Medulla oblongata (tissue), 1 donor: ENCODE measurements at regions not wholly inside any gene's neighbourhood (a gene's known extent, or its start where the extent isn't known, plus 50 kb on each side); places are given as distances from the start of the nearest gene placed in this dataset.
"Not testable (repeated sequence)": the region's sequence is repeated elsewhere in the genome, so short reads cannot be mapped to it uniquely, and the experiment has no call there.

ENCODE experiments used
- DNase-seq: peaks from one replicate; pipeline ENCODE4 v3.0.0-alpha.2; 2015; ENCODE audit errors: extremely low spot score

DNA sequence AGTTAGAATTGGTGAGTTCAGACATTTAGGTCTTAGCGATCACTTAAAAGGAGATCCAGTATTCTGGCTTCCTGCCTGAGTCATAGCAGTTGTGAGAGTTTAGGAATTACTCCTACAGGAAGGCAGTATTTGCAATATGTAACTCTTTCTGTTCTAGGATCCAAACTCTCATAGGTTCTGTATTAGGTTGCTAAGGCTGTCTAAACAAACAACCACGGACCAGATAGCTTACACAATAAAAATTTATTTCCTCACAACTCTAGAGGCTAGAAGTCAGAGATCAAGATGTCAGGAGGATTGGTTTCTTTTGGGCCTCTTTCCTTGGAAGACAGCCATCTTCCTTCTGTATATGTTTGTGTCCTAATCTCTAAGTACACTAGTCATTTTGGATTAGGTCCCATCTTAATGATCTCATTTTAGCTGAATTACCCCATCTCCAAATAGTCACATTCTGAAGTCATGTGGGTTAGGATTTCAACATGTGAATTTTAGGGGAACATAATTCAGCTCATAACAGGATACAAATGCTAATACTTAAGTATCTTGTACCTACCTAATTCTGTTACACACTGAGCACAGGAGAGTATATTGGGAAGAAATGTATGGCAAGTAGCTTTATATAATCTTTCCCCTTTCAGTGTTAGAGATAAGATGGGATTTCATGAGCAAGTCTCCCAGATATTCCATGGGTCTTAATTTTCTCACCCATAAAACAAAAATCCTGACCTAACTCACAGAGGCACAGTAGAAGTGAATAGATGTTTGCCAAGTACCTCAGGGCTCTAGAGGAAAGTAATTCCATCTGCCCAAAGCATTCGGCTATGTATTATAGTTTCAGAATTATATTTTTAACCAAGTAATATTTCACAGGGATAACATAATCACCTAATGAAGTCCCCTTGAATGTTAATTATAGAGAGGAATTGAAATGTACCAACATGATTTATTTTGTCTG, 144.4 kb downstream of the PTBP2 start:
- no peak for DNase-seq

DNA sequence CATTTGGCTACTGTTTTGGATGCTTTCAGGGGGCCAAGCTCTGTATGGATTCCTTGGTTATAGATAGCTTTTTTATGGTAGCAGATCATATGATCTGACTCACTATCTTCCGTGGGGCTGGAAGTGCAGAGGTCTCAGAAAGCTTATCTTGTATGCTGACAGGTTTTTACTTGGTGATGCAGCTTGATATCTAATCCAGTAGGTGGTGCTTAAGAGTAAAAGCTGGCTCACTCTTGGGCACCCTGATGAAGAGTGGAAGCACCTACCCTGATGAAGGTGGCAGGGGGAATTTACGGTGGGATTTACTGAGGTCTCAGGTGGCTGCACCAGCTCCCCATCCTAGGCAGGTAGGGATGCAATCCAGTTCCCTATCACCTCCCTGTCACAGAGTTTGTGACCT, 151.2 kb downstream of the PTBP2 start:
- DNase-seq = no peak

DNA sequence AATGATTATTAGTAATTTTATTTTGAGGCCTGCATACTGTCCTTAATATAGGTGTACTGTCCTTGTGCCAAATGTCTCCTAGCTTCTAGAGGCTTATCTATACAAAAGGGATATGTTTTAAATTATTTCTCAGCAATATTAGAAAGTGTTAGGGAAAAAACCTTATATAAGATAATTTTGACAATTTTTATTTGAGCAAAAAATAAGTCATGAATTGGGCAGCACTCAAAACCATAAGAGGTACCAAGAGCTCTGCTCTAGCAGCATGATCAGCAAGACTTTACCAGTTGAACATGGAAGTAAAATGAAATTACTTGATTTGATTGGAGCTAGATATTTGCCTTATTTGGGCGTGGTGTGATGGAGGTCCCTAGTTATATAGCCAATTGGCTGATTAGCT, 157.1 kb downstream of the PTBP2 start:
- DNase-seq = no peak

DNA sequence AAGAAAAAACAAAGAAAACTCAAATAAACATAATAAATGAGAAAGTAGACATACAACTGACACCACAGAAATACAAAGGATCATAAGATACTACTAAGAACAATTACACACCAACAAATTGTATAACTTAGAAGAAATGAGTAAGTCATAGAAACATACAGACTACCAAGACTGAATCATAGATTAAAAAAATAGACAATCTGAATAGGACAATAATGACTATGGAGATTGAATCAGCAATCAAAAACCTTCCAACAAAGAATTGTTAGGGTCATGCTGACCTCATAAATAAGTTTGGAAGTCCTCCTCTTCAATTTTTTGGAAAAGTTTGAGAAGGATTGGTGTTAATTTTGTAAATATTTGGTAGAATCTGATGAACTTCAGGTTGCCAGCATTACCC, 159.0 kb downstream of the PTBP2 start:
- no peak for DNase-seq

DNA sequence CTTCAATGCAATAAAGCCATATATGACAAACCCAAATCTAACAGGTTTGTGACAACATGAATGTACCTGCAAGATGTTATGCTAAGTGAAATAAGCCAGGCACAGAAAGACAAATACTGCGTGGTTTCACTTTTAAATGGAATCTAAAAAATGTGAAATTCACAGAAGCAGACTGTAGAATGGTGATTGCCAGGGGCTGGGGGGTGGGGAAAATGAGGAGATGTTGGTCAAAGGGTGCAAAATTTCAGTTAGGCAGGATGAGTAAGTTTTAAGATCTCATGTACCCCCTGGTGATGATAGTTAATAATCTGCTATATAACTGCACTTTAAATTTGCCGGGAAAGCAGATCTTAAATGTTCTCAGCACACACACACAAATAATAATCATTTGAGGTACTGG, 160.5 kb downstream of the PTBP2 start:
- DNase-seq = no peak

DNA sequence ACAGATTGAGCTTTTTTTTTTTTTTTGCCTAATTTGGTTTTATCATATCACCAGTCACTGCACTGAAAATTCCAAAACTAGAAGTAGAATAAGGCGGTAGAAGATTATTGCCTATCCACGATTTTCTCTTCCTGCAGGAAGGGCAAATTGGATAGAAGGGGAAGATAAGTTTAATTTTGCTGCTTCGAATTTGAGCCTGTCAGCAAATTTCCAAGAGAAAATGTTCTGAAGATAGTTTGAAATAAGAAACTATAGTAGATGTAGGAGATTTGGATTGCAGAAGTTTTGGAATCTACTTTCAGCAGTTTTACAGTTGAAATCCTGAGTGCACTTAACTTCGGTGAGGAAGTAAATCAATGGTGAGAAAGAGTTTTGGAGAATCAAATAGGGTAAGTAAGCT, 164.9 kb downstream of the PTBP2 start:
- no peak for DNase-seq

DNA sequence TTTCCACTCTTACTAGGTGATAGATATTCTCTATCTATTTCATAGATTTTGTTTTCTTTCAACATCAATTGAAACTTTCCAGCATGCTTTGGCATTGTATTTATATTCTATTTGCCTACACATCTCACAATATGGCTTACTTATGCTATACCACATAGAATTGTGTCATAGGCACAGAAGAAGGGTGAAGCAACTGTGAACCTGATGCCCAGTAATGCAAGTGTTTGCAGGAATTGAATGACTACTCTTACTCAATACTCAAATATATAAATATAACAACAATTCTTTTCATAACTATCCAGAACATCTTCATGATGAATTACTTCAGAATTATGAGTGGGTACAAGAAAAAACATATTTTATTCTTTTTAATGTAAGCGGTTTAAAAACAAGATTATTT, 165.9 kb downstream of the PTBP2 start:
- no peak for DNase-seq

DNA sequence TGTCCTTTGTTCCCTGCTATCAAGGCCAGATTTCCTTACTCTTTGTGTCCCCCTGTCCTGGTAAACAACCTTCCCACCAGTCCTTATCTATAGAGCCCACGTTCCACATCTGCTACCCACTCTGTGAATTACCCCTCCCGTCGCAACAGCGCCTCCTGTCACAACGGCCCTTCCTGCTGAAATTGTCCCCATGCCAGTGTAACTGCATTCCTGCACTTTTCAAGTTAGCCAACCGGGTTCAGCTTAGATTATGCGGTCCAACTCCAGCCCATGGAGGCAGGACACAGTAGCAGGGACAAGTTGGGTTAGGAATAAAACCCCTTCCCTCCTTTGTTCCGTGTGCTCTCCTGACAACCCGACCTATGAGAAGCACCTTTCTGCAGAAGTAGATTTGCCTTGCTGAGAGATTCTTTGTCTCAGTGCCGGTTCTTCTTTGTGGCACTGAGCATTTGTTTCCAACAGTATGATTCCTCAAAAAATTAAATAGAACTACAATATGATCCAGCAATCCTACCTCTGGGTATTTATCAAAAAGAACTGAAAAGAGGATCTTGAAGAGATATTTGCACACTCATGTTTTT, 180.3 kb downstream of the PTBP2 start:
- DNase-seq = no peak

DNA sequence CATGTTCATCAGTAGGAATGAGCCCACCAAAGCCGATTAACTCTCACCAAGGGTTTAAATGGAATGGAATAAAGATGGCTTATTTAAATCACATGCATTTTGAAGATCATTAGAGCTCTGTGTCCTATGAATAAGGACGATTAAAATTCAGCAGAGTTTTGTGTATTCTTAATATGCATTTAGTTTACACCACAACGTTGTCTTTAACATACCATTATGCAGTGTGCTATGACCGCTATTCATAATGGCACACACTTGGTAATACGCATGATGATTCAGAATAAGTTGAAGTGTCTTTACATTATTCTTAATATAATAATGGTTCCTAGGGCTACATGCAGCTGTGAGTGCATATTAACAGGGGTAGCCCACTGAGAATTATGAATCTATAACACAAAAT, 190.7 kb downstream of the PTBP2 start:
- DNase-seq = no peak

DNA sequence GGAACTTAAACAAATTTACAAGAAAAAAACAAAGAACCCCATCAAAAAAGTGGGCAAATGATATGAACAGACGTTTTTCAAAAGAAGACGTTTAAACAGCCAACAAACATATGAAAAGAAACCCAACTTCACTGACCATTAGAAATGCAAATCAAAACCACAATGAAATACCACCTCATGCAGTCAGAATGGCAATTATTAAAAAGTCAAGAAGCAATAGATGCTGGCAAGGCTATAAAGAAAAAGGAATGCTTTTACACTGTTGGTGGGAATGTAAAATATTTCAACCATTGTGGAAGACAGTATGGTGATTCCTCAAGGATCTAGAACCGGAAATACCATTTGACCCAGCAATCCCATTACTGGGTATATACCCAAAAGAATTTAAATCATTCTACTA, 194.1 kb downstream of the PTBP2 start:
- DNase-seq = not testable (repeated sequence)

DNA sequence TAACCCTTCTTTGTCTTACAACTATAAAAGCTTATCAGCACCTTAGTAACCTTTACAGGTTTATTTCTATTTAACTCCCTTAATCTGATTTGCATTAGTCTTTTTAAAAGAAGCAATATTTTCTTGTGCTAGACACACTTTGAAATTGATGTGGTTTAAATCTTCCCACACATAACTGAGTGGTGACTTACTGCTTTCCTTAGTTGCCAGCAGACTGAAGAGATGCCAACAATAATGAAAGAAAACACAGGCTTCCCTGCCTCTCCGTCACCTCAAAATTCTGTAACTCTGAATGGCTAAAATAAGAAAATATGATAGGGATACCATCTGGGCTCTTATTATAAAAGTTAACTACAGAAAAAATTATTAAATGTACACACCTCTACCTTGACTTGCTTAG, 196.8 kb downstream of the PTBP2 start:
- no peak for DNase-seq

DNA sequence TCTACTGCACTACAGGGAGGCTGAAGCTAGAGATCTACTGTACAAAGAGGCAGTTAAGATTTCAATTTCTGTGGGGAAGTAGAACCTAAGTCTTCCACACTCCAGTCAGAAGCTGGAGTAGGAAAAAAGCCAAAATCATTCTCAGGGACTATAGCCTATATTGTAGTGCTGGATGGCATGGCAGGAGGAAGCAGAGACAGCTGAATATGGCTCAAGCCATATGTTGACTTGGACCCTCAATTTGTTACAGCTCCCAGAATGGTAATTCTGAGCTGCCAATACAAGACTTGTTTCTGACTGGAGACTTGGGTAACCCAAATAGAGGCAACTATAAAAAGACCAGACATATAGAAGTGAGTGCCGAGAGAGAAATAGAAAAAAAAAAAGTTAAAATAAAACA, 200.6 kb downstream of the PTBP2 start:
- no peak for DNase-seq

DNA sequence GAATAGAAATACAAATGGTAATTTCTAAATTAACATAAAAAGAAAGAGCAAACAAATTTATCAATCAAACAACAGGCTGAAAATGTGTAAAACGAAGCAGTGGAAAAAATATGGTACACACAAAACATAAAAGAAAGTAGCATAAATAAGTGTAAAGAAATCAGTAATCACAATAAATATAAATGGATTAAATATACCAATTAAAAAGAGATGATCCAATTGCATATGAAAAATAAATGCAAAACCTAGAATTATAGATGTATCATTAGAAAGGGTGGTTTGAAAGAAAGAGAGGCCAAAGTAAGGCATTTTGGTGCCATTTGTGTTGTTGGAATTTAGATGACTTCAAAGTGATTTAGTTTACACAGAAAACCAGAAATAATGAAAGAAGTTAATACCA, 202.2 kb downstream of the PTBP2 start:
- DNase-seq = no peak

DNA sequence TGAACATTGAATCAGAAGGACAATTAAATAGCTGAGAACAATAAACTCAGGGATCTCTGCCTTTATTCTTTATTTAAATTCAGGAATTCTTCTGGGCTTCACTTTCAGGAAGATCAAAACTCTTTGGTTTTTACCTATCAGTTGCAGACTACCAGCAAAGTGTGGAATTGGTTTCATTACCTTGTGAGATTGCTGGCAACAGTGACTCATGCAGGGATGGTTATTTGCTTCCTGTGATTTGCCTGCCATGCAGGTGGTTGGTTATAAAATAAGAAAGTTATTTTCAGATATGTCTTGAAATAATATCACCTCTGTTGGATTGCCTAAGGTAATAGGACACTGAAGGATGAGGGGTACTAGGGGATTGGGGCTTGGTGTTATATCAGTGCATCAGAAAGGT, 204.6 kb downstream of the PTBP2 start:
- no peak for DNase-seq

DNA sequence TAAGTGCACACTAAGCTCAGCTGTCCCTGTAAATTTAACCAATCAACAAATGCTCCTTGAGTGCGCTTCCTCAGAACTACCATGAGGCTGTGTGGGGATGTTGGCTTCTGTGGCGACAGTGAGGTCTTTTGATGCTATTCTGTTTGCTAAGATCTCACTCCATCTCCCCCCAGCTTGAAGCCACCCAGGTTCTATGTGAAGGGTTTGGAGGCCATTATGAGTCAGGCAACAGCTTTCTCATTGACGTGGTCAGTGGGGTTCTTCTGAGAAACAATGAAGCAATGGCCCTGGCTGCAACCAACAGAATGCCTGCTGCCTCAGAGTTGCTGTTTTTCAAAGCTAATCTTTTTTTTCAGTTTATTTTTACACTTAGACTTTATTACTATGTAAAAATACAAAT, 205.5 kb downstream of the PTBP2 start:
- no peak for DNase-seq

DNA sequence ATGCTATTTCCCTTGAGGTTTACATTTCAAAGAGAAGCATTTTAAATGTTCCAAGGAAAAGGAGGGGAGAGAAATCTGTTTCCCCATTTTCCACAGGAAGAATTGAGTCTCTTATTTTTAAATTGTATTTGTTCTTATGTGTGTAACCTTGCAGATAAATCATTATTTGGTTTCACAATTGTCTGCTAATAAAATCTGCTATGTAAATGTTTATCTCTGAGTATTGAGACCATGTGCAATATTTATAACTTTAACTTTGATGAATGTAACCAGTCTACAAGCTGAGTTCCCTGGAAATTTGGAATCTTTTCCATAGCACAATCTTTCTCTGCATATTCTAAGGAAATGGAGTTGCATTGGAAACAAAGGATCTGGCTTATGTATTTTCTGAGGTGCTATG, 209.6 kb downstream of the PTBP2 start:
- DNase-seq = no peak

DNA sequence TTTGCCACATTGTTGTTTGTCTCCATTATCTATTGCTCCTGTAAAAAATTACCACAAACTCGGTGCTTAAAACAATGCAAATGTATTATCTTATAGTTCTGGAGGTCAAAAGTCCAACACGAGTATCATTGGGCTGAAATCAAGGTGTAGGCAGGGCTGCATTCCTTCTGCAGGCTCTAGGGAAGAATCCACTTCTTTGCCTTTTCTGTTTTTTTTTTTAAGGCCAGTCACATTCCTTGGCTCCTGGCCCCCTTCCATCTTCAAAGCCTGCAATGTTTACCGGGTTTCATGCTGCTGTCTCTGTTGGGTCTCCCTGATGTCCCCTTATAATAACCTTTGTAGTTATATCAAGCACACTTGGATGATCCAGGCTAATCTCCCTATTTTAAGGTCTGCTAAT, 212.7 kb downstream of the PTBP2 start:
- DNase-seq = no peak

DNA sequence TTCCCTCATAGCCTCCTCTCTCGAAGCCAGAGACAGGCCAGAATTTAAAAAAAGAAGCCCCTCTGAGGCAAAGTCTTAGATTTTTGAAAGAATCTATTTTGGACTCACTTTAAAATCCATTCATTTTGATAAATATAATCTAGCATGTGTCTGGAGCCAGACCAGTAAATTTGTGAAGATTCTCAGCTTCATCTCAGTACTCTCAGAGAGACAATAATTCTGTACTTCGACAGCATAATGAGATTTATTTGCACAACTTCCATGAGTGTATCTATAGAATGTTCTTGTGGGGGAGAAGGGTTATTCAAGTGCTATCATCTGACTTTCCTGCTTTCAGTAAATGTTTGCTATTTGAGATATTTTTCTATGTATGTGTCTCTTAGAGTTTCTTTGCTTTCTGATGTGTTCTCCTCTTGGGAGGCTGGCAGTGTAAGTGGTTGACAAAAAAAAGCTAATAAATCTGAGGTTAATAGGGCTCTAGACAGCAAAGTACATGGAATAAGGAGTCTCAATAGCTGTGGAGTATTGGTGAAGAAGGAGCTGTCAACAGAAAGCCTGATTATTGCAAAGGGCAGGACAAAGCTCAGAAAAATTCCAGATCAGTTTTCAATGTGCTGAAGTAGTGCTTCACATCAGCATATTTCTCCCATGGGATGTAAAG, 223.0 kb downstream of the PTBP2 start:
- no peak for DNase-seq

DNA sequence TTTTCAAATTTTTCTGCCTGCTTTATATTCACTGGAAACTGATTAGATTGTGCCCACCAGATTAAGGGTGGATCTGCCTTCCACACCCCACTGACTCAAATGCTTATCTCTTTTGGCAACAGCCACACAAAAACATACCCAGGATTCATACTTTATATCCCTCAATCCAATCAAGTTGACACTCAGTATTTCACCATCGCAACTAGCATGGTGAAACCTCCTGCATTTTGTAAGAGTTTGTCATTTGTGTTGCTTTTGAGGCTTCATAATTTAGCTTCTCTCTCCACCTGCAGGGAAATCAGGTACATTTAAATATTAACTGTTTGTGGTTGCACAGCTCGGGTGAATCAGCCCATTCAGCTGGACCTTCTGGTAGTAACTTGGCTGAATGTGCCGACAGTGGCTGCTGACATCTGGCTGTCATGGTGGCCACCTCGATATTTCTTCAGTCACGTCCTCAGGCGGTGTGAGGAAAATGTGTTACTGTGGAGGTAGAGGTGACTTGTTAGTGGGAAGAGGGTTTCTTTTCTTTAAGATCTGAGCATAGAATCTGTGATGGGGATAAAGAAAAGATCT, 224.0 kb downstream of the PTBP2 start:
- no peak for DNase-seq

DNA sequence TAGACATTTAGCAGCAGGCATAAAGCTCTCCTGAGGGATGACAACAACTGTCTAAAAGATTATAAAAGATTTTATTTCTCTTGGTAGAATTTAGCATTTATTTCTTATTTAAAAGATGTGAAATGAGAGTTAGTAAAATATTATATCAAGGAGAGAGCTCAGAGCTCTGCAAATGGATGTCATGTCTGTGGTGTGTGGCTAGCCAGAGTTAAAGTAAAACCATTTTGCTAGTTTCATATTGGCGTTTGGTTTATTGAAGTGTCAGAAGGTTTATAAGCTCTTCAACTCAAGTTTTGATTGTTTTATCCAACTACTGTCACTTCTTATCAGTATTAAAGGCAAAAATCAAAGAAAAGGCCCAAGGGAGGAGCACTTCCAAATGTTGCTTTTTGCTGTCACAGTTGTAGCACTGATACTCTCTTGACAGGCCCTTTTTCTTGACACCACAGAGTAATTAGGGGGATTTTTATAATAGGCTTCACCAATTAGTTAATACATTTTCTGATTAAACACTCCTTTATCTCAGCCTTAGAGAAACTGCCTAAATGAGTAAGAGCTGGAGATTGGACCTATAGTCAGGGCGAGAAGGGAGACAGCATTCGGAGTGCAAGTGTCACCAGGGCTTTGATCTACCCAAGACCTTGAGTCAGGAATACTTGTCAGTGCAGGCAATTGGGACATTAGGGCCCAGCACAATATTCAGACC, 233.9 kb downstream of the PTBP2 start:
- DNase-seq = no peak

DNA sequence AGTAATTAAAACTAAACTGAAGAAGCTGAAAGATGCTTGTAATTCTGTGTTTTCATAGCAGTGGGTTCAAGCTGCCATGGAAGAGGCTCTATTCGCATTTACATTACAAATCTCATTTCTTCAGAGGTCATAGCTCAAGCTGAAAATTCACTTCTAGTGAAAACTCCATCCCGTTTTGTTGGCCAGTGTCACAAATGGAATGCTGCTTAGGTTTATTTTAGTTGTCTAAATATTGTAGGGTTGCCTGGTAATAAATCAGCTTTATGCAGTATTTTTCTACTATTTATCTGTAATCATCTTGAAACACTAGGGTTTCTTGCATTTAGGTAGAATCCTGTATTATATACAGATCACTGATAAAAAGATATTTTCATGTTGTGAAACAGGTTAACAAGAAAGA, 240.6 kb downstream of the PTBP2 start:
- no peak for DNase-seq

DNA sequence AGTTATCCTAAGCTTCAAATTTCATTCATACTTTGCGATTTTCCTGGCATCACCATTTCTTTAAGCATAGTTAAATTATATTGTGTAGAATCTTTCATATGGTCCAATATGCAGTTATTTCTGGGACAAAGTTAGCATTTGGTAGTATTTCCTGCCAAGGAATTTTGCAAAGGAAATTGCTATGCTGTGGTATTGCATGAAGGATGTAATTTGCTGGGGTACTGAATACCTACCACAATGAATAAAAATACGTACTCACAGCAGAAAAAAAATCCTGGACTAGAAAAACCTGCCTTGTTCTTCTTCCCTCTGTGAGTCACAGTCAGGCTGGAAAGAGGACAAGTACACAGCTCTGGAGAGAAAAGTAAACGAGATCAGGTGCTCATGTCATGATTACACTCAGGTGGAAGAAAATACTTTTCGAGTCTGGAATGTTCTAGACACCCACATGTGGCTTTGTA, 241.2 kb downstream of the PTBP2 start:
- DNase-seq = no peak
